IMR-90 (cell line): ENCODE measurements at regions not wholly inside any gene's neighbourhood (a gene's known extent, or its start where the extent isn't known, plus 50 kb on each side); places are given as distances from the start of the nearest gene placed in this dataset.

Experiments used
- ATAC-seq: fragments of 200-7000 bp; cut with Tn5 transposase; 2 replicates; pipeline ENCODE4 v1.9.1; 2020; ENCODE audit warnings: low read depth, mild to moderate bottlenecking, moderate library complexity
- BruUV-seq: library from RNA; stranded (reverse); fragments of 400-500 nt; replicated peaks from 2 replicates; lab custom pipeline; 2021; lab: Mats Ljungman, UMichigan
- CTCF ChIA-PET: fragments of 300-600 bp; formaldehyde crosslinking; extraction: SDS; loops from one replicate; lab custom pipeline; 2021; ENCODE audit warnings: antibody characterized with exemption; lab: Yijun Ruan, JAX
- POLR2A ChIA-PET: fragments of 300-600 bp; sonication (Branson Sonifier 250); formaldehyde crosslinking; loops from one replicate; lab custom pipeline; 2022; ENCODE audit warnings: antibody characterized with exemption; ENCODE audit not compliant: unreplicated experiment; lab: Charles Lee
- DNase-seq: peaks from one replicate; pipeline ENCODE4 v3.0.0; 2013
- H2AFZ ChIP-seq: replicated peaks from 2 replicates; pipeline ENCODE3; 2013; ENCODE audit warnings: low read length, mild to moderate bottlenecking; ENCODE audit not compliant: poor library complexity
- H2AK5ac ChIP-seq: 2 replicates; pipeline ENCODE4 v1.6.1; 2013; ENCODE audit warnings: low read depth, low read length, inconsistent platforms
- H2AK9ac ChIP-seq: replicated peaks from 2 replicates; pipeline ENCODE3; 2013; ENCODE audit warnings: mild to moderate bottlenecking, low read depth, low read length, moderate library complexity; ENCODE audit not compliant: poor library complexity
- H2BK120ac ChIP-seq: 2 replicates; pipeline ENCODE4 v1.6.1; 2013; ENCODE audit warnings: low read depth, low read length, inconsistent platforms
- H2BK15ac ChIP-seq: 3 replicates; pipeline ENCODE4 v1.6.1; 2013; ENCODE audit warnings: low read depth, low read length, inconsistent platforms
- H2BK20ac ChIP-seq: 2 replicates; pipeline ENCODE4 v1.6.1; 2013; ENCODE audit warnings: low read depth, mild to moderate bottlenecking, inconsistent platforms, low read length, moderate library complexity
- H2BK5ac ChIP-seq: 2 replicates; pipeline ENCODE4 v1.6.1; 2013; ENCODE audit warnings: mild to moderate bottlenecking, low read depth, low read length, inconsistent platforms; ENCODE audit not compliant: poor library complexity, severe bottlenecking
- H3K14ac ChIP-seq: replicated peaks from 2 replicates; pipeline ENCODE4 v1.6.1; 2013; ENCODE audit warnings: low read depth, low read length, inconsistent platforms
- H3K18ac ChIP-seq: 2 replicates; pipeline ENCODE4 v1.6.1; 2013; ENCODE audit warnings: low read depth, low read length, control low read depth
- H3K23ac ChIP-seq: 2 replicates; pipeline ENCODE4 v1.6.1; 2013; ENCODE audit warnings: low read depth, low read length, inconsistent platforms
- H3K27ac ChIP-seq: 2 replicates; pipeline ENCODE4 v1.5.1; 2013; ENCODE audit warnings: mild to moderate bottlenecking, control low read depth, low read length; ENCODE audit not compliant: insufficient read depth
- H3K27me3 ChIP-seq: 2 replicates; pipeline ENCODE4 v1.6.1; 2013; ENCODE audit warnings: low read length; ENCODE audit not compliant: control insufficient read depth, insufficient read depth
- H3K36me3 ChIP-seq: 2 replicates; pipeline ENCODE4 v1.6.1; 2013; ENCODE audit warnings: low read length, mixed read lengths; ENCODE audit not compliant: control insufficient read depth, insufficient read depth
- H3K4ac ChIP-seq: 2 replicates; pipeline ENCODE4 v1.6.1; 2013; ENCODE audit warnings: low read depth, low read length, inconsistent platforms
- H3K4me1 ChIP-seq: 2 replicates; pipeline ENCODE4 v1.6.1; 2013; ENCODE audit warnings: low read length, mixed read lengths; ENCODE audit not compliant: control insufficient read depth, insufficient read depth
- H3K4me2 ChIP-seq: 2 replicates; pipeline ENCODE4 v1.6.1; 2013; ENCODE audit warnings: low read depth, mild to moderate bottlenecking, control low read depth, low read length, moderate library complexity
- H3K4me3 ChIP-seq: 2 replicates; pipeline ENCODE4 v1.5.1; 2013; ENCODE audit warnings: low read depth, mild to moderate bottlenecking, control low read depth, low read length, moderate library complexity; ENCODE audit not compliant: insufficient read depth
- H3K56ac ChIP-seq: 2 replicates; pipeline ENCODE4 v1.6.1; 2013; ENCODE audit warnings: low read length, inconsistent platforms; ENCODE audit not compliant: insufficient read depth; ENCODE audit errors: extremely low read depth
- H3K79me1 ChIP-seq, 2 experiments: 2 replicates each; pipeline ENCODE4 v1.6.1; 2013; ENCODE audit warnings: low read length in 2 of 2, inconsistent platforms in 1 of 2, low read depth in 1 of 2
- H3K9ac ChIP-seq: 2 replicates; pipeline ENCODE4 v1.6.1; 2013; ENCODE audit warnings: low read depth, low read length, control low read depth
- H3K9me1 ChIP-seq: 2 replicates; pipeline ENCODE4 v1.6.1; 2013; ENCODE audit warnings: low read length, inconsistent platforms; ENCODE audit not compliant: insufficient read depth
- H3K9me3 ChIP-seq: 2 replicates; pipeline ENCODE4 v1.6.1; 2013; ENCODE audit warnings: low read length; ENCODE audit not compliant: control insufficient read depth, insufficient read depth
- H4K20me1 ChIP-seq: 2 replicates; pipeline ENCODE4 v1.6.1; 2013; ENCODE audit warnings: low read length, inconsistent platforms; ENCODE audit not compliant: insufficient read depth
- H4K5ac ChIP-seq: 2 replicates; pipeline ENCODE4 v1.6.1; 2013; ENCODE audit warnings: mild to moderate bottlenecking, low read depth, low read length, control low read depth
- H4K8ac ChIP-seq, 2 experiments: 2 replicates each; pipeline ENCODE4 v1.6.1; 2013; ENCODE audit warnings: low read depth in 2 of 2, low read length in 2 of 2, control low read depth in 1 of 2, inconsistent platforms in 1 of 2
- H4K91ac ChIP-seq: 2 replicates; pipeline ENCODE4 v1.6.1; 2013; ENCODE audit warnings: low read depth, low read length, inconsistent platforms; ENCODE audit not compliant: insufficient read depth
- RAD21 ChIP-seq: IDR thresholded peaks from 2 replicates; pipeline ENCODE4 v1.6.1; 2012; ENCODE audit warnings: low read length, improper control_type of control experiment
- WGBS, 2 experiments: methylation state at CpG; one replicate each; pipeline versions ENCODE4 v1.1.5 to v1.1.7; 2013; ENCODE audit warnings: missing lambda C conversion rate in 2 of 2; ENCODE audit not compliant: insufficient read length in 1 of 2; ENCODE audit errors: extremely low coverage in 2 of 2; 5-methylcytosine and 5-hydroxymethylcytosine counted together
- dilution Hi-C: fragments of 300-500 bp; cut with HindIII; formaldehyde crosslinking; loops from one replicate; pipeline ENCODE4 v1.14.3; 2018; ENCODE audit warnings: low sequenced_read_pairs; ENCODE audit not compliant: unreplicated experiment
- in situ Hi-C: fragments of 300-500 bp; cut with MboI; formaldehyde crosslinking; loops from 3 replicates; pipeline ENCODE4 v1.14.3; 2019; ENCODE audit warnings: low sequenced_read_pairs, inconsistent platforms, mixed read lengths
- intact Hi-C: fragments of 100-400 bp; cut with micrococcal nuclease; formaldehyde crosslinking; loops from 2 replicates; pipeline ENCODE4 v1.10.0; 2022
- TF ChIP-seq, protein P1 (sequence below): fragments of 150-350 bp; IDR thresholded peaks from 2 replicates; pipeline ENCODE4 v1.6.1; 2017; ENCODE audit warnings: mild to moderate bottlenecking, antibody characterized with exemption, low read length, low read depth

DNA sequence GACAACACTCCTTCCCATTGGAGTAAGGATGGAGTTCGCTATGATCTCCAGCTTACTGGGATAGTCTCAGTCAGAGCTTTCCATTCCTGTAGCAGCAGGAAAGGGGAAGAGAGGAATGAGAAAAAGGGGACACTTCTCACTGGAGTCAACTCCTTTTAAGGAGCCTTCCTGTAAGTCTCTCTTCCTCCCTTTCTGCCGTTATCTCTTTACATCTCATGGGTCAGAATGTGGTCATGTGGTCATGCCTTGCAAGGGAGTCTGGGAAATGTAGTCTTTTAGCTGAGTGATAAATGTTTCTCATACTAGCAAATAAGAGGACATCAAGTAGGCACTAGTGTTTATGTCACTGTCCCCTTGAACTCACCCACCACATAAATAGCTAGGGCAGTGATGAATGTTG is 227.3 kb downstream of the HAPSTR1 start:
- WGBS, 2 experiments = no CpG with 5 or more reads among the region's 2 CpGs
- H2BK20ac ChIP-seq = no peak overlapping the region
- H3K4me3 ChIP-seq = no peak overlapping the region
- no peaks in the 10 kb centered on the region for H3K9me1 ChIP-seq
- no peaks in the 10 kb centered on the region for H4K20me1 ChIP-seq
- H3K9me3 ChIP-seq = peaks cover 6% of the 10 kb centered on the region
- H3K27me3 ChIP-seq = no peaks in the 10 kb centered on the region
- no peak overlapping the region for H3K14ac ChIP-seq
- DNase-seq (no peak), ATAC-seq (no peak)
- H2BK120ac ChIP-seq = no peak overlapping the region
- H3K4me2 ChIP-seq = no peak overlapping the region
- H3K27ac ChIP-seq = no peak overlapping the region
- no peak overlapping the region for H2AK5ac ChIP-seq
- no peak overlapping the region for H3K9ac ChIP-seq
- dilution Hi-C loops (no loop called here), in situ Hi-C loops (no loop called here), intact Hi-C loops (no loop called here)
- H2BK5ac ChIP-seq = no peak overlapping the region
- H3K18ac ChIP-seq = no peak overlapping the region
- ChIA-PET POLR2A (no interaction called here), CTCF (no interaction called here)
- H3K4ac ChIP-seq = no peak overlapping the region
- no peak for TF ChIP-seq RAD21
- TF ChIP-seq, protein P1, sequence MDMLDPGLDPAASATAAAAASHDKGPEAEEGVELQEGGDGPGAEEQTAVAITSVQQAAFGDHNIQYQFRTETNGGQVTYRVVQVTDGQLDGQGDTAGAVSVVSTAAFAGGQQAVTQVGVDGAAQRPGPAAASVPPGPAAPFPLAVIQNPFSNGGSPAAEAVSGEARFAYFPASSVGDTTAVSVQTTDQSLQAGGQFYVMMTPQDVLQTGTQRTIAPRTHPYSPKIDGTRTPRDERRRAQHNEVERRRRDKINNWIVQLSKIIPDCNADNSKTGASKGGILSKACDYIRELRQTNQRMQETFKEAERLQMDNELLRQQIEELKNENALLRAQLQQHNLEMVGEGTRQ = no peak
- H4K5ac ChIP-seq = no peak overlapping the region
- no peak overlapping the region for H2AFZ ChIP-seq
- H2AK9ac ChIP-seq = no peak overlapping the region
- no peak overlapping the region for H4K91ac ChIP-seq
- BruUV-seq = no TSS peak
- no peak overlapping the region for H2BK15ac ChIP-seq
- no peak overlapping the region for H3K56ac ChIP-seq
- H3K23ac ChIP-seq = no peak overlapping the region
- H4K8ac ChIP-seq = no peak overlapping the region
- no peaks in the 10 kb centered on the region for H3K4me1 ChIP-seq
- H3K79me1 ChIP-seq = no peaks in the 10 kb centered on the region
- no peaks in the 10 kb centered on the region for H3K36me3 ChIP-seq
